WTC11 (cell line): ENCODE measurements at regions not wholly inside any gene's neighbourhood (a gene's known extent, or its start where the extent isn't known, plus 50 kb on each side); places are given as distances from the start of the nearest gene placed in this dataset.

ENCODE experiments used
- ATAC-seq: fragments of 200-7000 bp; cut with Tn5 transposase; 2 replicates; pipeline ENCODE4 v1.10.0; 2021; ENCODE audit warnings: mild to moderate bottlenecking, moderate library complexity
- CTCF ChIA-PET: fragments of 300-600 bp; sonication (Branson Sonifier 250); formaldehyde crosslinking; loops from one replicate; lab custom pipeline; 2021; ENCODE audit warnings: antibody characterized with exemption; lab: Charles Lee
- POLR2A ChIA-PET: fragments of 350-600 bp; sonication (Branson Sonifier 250); formaldehyde crosslinking; loops from one replicate; lab custom pipeline; 2021; ENCODE audit warnings: antibody characterized with exemption; lab: Charles Lee
- DNase-seq: peaks from one replicate; pipeline ENCODE4 v3.0.0; 2021; ENCODE audit warnings: low spot score
- H3K27ac Mint-ChIP-seq: 2 replicates; pipeline ENCODE4 v1.8.0; 2021; ENCODE audit warnings: mixed read lengths
- H3K27me3 Mint-ChIP-seq: 2 replicates; pipeline ENCODE4 v1.8.0; 2021; ENCODE audit warnings: low read depth, mild to moderate bottlenecking, moderate library complexity, mixed read lengths
- H3K36me3 Mint-ChIP-seq: 2 replicates; pipeline ENCODE4 v1.8.0; 2021; ENCODE audit warnings: mixed read lengths
- H3K4me1 Mint-ChIP-seq: 2 replicates; pipeline ENCODE4 v1.8.0; 2022; ENCODE audit warnings: mixed read lengths
- H3K4me3 Mint-ChIP-seq: 2 replicates; pipeline ENCODE4 v1.8.0; 2021; ENCODE audit warnings: mild to moderate bottlenecking, moderate library complexity, mixed read lengths
- H3K9me3 Mint-ChIP-seq: 2 replicates; pipeline ENCODE4 v1.8.0; 2021; ENCODE audit warnings: mixed read lengths
- ELF4 ChIP-seq: sonication (generic); formaldehyde crosslinking; IDR thresholded peaks from 2 replicates; pipeline ENCODE4 v1.8.1; 2022; ENCODE audit warnings: low read depth, mild to moderate bottlenecking, moderate library complexity, missing genetic modification reagents
- GRHL2 ChIP-seq: fragments of 250-450 bp; sonication (Bioruptor Pico); IDR thresholded peaks from 2 replicates; pipeline ENCODE4 v1.8.0; 2022; ENCODE audit warnings: mild to moderate bottlenecking, moderate library complexity; ENCODE audit not compliant: insufficient replicate concordance, severe bottlenecking
- KAT7 ChIP-seq: sonication (generic); formaldehyde crosslinking; IDR thresholded peaks from 2 replicates; pipeline ENCODE4 v1.8.1; 2023; ENCODE audit warnings: missing genetic modification reagents, mild to moderate bottlenecking, borderline replicate concordance
- NFATC4 ChIP-seq: fragments of 250-450 bp; sonication (Bioruptor Pico); IDR thresholded peaks from 2 replicates; pipeline ENCODE4 v1.9.0; 2021; ENCODE audit warnings: mild to moderate bottlenecking
- NR2C2 ChIP-seq: sonication (generic); formaldehyde crosslinking; IDR thresholded peaks from 2 replicates; pipeline ENCODE4 v1.8.0; 2022; ENCODE audit warnings: mild to moderate bottlenecking, missing genetic modification reagents
- ZBTB21 ChIP-seq: sonication (generic); formaldehyde crosslinking; IDR thresholded peaks from 2 replicates; pipeline ENCODE4 v1.8.1; 2023; ENCODE audit warnings: mild to moderate bottlenecking, missing genetic modification reagents, borderline replicate concordance
- ZNF219 ChIP-seq: sonication (generic); formaldehyde crosslinking; IDR thresholded peaks from 2 replicates; pipeline ENCODE4 v1.8.0; 2023; ENCODE audit warnings: missing genetic modification reagents, mild to moderate bottlenecking, borderline replicate concordance
- ZNF423 ChIP-seq: fragments of 250-450 bp; sonication (Bioruptor Pico); IDR thresholded peaks from 2 replicates; pipeline ENCODE4 v2.1.2; 2022; ENCODE audit warnings: mild to moderate bottlenecking, moderate library complexity
- TF ChIP-seq, protein P1 (sequence below): sonication (generic); formaldehyde crosslinking; IDR thresholded peaks from 2 replicates; pipeline ENCODE4 v1.8.0; 2022; ENCODE audit warnings: mild to moderate bottlenecking, missing genetic modification reagents
- TF ChIP-seq, protein P2 (sequence below): sonication (generic); formaldehyde crosslinking; IDR thresholded peaks from 2 replicates; pipeline ENCODE4 v1.8.0; 2023; ENCODE audit warnings: missing genetic modification reagents, mild to moderate bottlenecking, borderline replicate concordance
- TF ChIP-seq, protein P3 (sequence below): sonication (generic); formaldehyde crosslinking; IDR thresholded peaks from 2 replicates; pipeline ENCODE4 v1.8.0; 2022; ENCODE audit warnings: mild to moderate bottlenecking, missing genetic modification reagents
- TF ChIP-seq, protein P4 (sequence below): sonication (generic); formaldehyde crosslinking; IDR thresholded peaks from 2 replicates; pipeline ENCODE4 v1.8.0; 2022; ENCODE audit warnings: mild to moderate bottlenecking, missing genetic modification reagents
- TF ChIP-seq, protein P5 (sequence below): sonication (generic); formaldehyde crosslinking; conservative IDR thresholded peaks from 2 replicates; pipeline ENCODE4 v1.8.1; 2022; ENCODE audit warnings: mild to moderate bottlenecking, missing genetic modification reagents
- TF ChIP-seq, protein P6 (sequence below): sonication (generic); formaldehyde crosslinking; IDR thresholded peaks from 2 replicates; pipeline ENCODE4 v1.8.0; 2023; ENCODE audit warnings: missing genetic modification reagents
- TF ChIP-seq, protein P7 (sequence below): sonication (generic); formaldehyde crosslinking; IDR thresholded peaks from 2 replicates; pipeline ENCODE4 v1.8.1; 2023; ENCODE audit warnings: mild to moderate bottlenecking, missing genetic modification reagents, moderate library complexity
- TF ChIP-seq, protein P8 (sequence below): sonication (generic); formaldehyde crosslinking; IDR thresholded peaks from 2 replicates; pipeline ENCODE4 v1.8.1; 2022; ENCODE audit warnings: mild to moderate bottlenecking, moderate library complexity, missing genetic modification reagents
- TF ChIP-seq, protein P9 (sequence below): sonication (generic); formaldehyde crosslinking; IDR thresholded peaks from 2 replicates; pipeline ENCODE4 v1.8.1; 2022; ENCODE audit warnings: low read depth, missing genetic modification reagents, borderline replicate concordance

DNA sequence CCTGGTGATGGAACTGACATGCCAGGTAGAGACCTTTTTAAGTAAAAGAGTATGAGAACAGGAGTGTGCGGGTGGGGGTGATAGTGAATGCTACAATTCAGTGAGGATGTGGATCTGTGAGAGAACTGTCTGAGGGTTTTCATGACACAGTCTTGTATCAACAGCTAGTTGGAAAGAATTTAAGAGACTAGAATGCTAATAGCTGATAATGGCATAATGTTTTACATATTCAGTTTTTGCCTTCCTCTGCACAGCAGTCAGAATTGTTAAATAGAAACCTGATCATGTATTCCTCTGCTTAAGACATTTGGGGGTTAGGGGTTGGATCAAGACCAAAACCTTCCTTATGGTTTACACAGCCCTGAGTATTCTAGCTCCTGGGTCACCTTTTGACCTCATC is 152.8 kb upstream of the ZRANB2 start:
- POLR2A ChIA-PET = no interaction called here
- Mint-ChIP-seq H3K4me3 (no peak overlapping the region), H3K9me3 (no peaks in the 10 kb centered on the region), H3K36me3 (no peaks in the 10 kb centered on the region), H3K4me1 (peaks cover 51% of the 10 kb centered on the region), H3K27ac (no peak overlapping the region), H3K27me3 (no peaks in the 10 kb centered on the region)
- TF ChIP-seq, protein P1, sequence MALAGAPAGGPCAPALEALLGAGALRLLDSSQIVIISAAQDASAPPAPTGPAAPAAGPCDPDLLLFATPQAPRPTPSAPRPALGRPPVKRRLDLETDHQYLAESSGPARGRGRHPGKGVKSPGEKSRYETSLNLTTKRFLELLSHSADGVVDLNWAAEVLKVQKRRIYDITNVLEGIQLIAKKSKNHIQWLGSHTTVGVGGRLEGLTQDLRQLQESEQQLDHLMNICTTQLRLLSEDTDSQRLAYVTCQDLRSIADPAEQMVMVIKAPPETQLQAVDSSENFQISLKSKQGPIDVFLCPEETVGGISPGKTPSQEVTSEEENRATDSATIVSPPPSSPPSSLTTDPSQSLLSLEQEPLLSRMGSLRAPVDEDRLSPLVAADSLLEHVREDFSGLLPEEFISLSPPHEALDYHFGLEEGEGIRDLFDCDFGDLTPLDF (CRISPR knock-in tag) = no peak
- no peak for TF ChIP-seq ZNF219
- no peak for DNase-seq
- ATAC-seq = no peak
- CTCF ChIA-PET = no interaction called here

DNA sequence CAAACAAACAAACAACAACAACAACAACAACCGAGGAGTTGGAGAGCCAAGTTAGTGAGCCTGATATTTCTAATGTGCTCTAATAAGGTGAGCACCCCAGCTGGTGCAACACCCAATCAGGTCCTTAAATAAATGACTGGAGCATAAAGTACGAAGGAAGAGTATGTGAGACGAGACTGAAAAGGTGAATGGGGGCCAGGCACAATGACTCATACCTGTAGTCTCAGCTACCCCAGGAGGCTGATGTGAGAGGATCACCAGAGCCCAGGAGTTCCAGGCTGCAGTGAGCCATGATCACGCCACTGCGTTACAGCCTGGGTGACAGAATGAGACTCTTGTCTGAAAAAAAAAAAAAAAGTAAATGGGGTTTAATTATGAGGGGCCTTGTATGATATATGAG is 152.0 kb upstream of the ZRANB2 start:
- Mint-ChIP-seq H3K4me3 (no peak overlapping the region), H3K36me3 (no peaks in the 10 kb centered on the region), H3K4me1 (peaks cover 56% of the 10 kb centered on the region), H3K27me3 (no peaks in the 10 kb centered on the region), H3K9me3 (no peaks in the 10 kb centered on the region), H3K27ac (peak overlapping the region; percentile 15; the same call in 1 of the 2 replicates)
- DNase-seq (no peak), ATAC-seq (peak; percentile 29; the same call in 1 of the 2 replicates)
- ChIA-PET POLR2A (no interaction called here), CTCF (no interaction called here)
- no peak for TF ChIP-seq NFATC4 (CRISPR knock-in tag)
- TF ChIP-seq, protein P2, sequence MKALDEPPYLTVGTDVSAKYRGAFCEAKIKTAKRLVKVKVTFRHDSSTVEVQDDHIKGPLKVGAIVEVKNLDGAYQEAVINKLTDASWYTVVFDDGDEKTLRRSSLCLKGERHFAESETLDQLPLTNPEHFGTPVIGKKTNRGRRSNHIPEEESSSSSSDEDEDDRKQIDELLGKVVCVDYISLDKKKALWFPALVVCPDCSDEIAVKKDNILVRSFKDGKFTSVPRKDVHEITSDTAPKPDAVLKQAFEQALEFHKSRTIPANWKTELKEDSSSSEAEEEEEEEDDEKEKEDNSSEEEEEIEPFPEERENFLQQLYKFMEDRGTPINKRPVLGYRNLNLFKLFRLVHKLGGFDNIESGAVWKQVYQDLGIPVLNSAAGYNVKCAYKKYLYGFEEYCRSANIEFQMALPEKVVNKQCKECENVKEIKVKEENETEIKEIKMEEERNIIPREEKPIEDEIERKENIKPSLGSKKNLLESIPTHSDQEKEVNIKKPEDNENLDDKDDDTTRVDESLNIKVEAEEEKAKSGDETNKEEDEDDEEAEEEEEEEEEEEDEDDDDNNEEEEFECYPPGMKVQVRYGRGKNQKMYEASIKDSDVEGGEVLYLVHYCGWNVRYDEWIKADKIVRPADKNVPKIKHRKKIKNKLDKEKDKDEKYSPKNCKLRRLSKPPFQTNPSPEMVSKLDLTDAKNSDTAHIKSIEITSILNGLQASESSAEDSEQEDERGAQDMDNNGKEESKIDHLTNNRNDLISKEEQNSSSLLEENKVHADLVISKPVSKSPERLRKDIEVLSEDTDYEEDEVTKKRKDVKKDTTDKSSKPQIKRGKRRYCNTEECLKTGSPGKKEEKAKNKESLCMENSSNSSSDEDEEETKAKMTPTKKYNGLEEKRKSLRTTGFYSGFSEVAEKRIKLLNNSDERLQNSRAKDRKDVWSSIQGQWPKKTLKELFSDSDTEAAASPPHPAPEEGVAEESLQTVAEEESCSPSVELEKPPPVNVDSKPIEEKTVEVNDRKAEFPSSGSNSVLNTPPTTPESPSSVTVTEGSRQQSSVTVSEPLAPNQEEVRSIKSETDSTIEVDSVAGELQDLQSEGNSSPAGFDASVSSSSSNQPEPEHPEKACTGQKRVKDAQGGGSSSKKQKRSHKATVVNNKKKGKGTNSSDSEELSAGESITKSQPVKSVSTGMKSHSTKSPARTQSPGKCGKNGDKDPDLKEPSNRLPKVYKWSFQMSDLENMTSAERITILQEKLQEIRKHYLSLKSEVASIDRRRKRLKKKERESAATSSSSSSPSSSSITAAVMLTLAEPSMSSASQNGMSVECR (CRISPR knock-in tag) = no peak

DNA sequence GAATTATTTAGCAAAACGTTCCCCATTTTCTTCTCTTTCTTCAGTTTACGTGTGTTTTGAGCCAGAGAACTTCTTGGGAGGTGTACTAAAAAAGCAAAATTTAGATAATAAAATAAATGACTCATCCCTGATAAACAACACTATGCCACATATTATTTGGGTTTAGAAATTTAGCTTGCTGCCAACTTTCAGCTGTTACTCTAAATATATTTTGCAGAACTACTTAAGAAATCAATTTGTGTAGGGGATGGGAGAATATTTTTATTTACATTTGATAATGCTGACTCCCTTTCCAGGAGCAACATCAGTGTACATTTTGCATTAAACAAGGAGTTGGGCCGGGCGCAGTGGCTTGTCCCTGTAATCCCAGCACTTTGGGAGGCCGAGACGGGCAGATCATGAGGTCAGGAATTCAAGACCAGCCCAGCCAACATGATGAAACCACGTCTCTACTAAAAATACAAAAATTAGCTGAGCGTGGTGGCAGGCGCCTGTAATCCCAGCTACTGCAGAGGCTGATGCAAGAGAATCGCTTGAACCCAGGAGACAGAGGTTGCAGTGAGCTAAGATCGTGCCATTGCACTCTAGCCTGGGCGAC is 151.4 kb upstream of the ZRANB2 start:
- no peak overlapping the region for H3K4me3 Mint-ChIP-seq
- no peaks in the 10 kb centered on the region for H3K27me3 Mint-ChIP-seq
- ATAC-seq (no peak), DNase-seq (no peak)
- H3K9me3 Mint-ChIP-seq = no peaks in the 10 kb centered on the region
- no peaks in the 10 kb centered on the region for H3K36me3 Mint-ChIP-seq
- ChIA-PET POLR2A (no interaction called here), CTCF (no interaction called here)
- H3K27ac Mint-ChIP-seq = peak overlapping the region; percentile 15; the same call in 1 of the 2 replicates
- H3K4me1 Mint-ChIP-seq = peaks cover 56% of the 10 kb centered on the region
- TF ChIP-seq, protein P3, sequence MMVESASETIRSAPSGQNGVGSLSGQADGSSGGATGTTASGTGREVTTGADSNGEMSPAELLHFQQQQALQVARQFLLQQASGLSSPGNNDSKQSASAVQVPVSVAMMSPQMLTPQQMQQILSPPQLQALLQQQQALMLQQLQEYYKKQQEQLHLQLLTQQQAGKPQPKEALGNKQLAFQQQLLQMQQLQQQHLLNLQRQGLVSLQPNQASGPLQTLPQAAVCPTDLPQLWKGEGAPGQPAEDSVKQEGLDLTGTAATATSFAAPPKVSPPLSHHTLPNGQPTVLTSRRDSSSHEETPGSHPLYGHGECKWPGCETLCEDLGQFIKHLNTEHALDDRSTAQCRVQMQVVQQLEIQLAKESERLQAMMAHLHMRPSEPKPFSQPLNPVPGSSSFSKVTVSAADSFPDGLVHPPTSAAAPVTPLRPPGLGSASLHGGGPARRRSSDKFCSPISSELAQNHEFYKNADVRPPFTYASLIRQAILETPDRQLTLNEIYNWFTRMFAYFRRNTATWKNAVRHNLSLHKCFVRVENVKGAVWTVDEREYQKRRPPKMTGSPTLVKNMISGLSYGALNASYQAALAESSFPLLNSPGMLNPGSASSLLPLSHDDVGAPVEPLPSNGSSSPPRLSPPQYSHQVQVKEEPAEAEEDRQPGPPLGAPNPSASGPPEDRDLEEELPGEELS = no peak
- TF ChIP-seq ZNF423 = no peak
- no peak for TF ChIP-seq ZBTB21 (CRISPR knock-in tag)
- TF ChIP-seq, protein P4, sequence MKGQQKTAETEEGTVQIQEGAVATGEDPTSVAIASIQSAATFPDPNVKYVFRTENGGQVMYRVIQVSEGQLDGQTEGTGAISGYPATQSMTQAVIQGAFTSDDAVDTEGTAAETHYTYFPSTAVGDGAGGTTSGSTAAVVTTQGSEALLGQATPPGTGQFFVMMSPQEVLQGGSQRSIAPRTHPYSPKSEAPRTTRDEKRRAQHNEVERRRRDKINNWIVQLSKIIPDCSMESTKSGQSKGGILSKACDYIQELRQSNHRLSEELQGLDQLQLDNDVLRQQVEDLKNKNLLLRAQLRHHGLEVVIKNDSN (CRISPR knock-in tag) = no peak
- TF ChIP-seq NFATC4 (CRISPR knock-in tag) = no peak
- TF ChIP-seq, protein P5, sequence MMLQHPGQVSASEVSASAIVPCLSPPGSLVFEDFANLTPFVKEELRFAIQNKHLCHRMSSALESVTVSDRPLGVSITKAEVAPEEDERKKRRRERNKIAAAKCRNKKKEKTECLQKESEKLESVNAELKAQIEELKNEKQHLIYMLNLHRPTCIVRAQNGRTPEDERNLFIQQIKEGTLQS (CRISPR knock-in tag) = no peak
- TF ChIP-seq, protein P6, sequence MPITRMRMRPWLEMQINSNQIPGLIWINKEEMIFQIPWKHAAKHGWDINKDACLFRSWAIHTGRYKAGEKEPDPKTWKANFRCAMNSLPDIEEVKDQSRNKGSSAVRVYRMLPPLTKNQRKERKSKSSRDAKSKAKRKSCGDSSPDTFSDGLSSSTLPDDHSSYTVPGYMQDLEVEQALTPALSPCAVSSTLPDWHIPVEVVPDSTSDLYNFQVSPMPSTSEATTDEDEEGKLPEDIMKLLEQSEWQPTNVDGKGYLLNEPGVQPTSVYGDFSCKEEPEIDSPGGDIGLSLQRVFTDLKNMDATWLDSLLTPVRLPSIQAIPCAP (CRISPR knock-in tag) = no peak
- TF ChIP-seq ELF4 (CRISPR knock-in tag) = no peak
- no peak for TF ChIP-seq GRHL2 (CRISPR knock-in tag)
- TF ChIP-seq, protein P7, sequence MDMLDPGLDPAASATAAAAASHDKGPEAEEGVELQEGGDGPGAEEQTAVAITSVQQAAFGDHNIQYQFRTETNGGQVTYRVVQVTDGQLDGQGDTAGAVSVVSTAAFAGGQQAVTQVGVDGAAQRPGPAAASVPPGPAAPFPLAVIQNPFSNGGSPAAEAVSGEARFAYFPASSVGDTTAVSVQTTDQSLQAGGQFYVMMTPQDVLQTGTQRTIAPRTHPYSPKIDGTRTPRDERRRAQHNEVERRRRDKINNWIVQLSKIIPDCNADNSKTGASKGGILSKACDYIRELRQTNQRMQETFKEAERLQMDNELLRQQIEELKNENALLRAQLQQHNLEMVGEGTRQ = no peak
- TF ChIP-seq, protein P8, sequence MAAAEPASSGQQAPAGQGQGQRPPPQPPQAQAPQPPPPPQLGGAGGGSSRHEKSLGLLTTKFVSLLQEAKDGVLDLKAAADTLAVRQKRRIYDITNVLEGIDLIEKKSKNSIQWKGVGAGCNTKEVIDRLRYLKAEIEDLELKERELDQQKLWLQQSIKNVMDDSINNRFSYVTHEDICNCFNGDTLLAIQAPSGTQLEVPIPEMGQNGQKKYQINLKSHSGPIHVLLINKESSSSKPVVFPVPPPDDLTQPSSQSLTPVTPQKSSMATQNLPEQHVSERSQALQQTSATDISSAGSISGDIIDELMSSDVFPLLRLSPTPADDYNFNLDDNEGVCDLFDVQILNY = no peak
- TF ChIP-seq KAT7 (CRISPR knock-in tag) = no peak
- TF ChIP-seq NR2C2 = no peak
- TF ChIP-seq, protein P9, sequence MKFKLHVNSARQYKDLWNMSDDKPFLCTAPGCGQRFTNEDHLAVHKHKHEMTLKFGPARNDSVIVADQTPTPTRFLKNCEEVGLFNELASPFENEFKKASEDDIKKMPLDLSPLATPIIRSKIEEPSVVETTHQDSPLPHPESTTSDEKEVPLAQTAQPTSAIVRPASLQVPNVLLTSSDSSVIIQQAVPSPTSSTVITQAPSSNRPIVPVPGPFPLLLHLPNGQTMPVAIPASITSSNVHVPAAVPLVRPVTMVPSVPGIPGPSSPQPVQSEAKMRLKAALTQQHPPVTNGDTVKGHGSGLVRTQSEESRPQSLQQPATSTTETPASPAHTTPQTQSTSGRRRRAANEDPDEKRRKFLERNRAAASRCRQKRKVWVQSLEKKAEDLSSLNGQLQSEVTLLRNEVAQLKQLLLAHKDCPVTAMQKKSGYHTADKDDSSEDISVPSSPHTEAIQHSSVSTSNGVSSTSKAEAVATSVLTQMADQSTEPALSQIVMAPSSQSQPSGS (CRISPR knock-in tag) = no peak
